Astrocyte (in vitro differentiated cells and primary cell): ENCODE measurements at regions not wholly inside any gene's neighbourhood (a gene's known extent, or its start where the extent isn't known, plus 50 kb on each side); places are given as distances from the start of the nearest gene placed in this dataset.

ENCODE experiments used
- EZH2 ChIP-seq: IDR thresholded peaks from 2 replicates; pipeline ENCODE4 v1.6.1; 2012; ENCODE audit warnings: mild to moderate bottlenecking, low read length, inconsistent platforms; ENCODE audit not compliant: insufficient read depth
- TF ChIP-seq, protein P1 (sequence below): IDR thresholded peaks from 2 replicates; pipeline ENCODE4 v1.5.1; 2011; ENCODE audit warnings: low read depth, mild to moderate bottlenecking, inconsistent platforms, low read length, moderate library complexity; ENCODE audit not compliant: insufficient read depth

GRCh38 chr6:92267335-92267734 lies 1152.0 kb downstream of the EPHA7 start:
- TF ChIP-seq, protein P1, sequence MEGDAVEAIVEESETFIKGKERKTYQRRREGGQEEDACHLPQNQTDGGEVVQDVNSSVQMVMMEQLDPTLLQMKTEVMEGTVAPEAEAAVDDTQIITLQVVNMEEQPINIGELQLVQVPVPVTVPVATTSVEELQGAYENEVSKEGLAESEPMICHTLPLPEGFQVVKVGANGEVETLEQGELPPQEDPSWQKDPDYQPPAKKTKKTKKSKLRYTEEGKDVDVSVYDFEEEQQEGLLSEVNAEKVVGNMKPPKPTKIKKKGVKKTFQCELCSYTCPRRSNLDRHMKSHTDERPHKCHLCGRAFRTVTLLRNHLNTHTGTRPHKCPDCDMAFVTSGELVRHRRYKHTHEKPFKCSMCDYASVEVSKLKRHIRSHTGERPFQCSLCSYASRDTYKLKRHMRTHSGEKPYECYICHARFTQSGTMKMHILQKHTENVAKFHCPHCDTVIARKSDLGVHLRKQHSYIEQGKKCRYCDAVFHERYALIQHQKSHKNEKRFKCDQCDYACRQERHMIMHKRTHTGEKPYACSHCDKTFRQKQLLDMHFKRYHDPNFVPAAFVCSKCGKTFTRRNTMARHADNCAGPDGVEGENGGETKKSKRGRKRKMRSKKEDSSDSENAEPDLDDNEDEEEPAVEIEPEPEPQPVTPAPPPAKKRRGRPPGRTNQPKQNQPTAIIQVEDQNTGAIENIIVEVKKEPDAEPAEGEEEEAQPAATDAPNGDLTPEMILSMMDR, result no peak
- no peak for TF ChIP-seq EZH2
